T-cell (primary cell): ENCODE measurements at regions not wholly inside any gene's neighbourhood (a gene's known extent, or its start where the extent isn't known, plus 50 kb on each side); places are given as distances from the start of the nearest gene placed in this dataset.
"Not testable (repeated sequence)": the region's sequence is repeated elsewhere in the genome, so short reads cannot be mapped to it uniquely, and the experiment has no call there.

Source experiments
- ATAC-seq, 4 experiments: fragments of 200-7000 bp in 3 of 4; fragments of 150-1000 bp in 1 of 4; cut with Tn5 transposase; replicated peaks in 1 of 4; 1 replicate in 3 of 4; 2 replicates in 1 of 4; pipeline ENCODE4 v1.10.0; 2021; ENCODE audit warnings: moderate library complexity in 3 of 4, mild to moderate bottlenecking in 2 of 4, moderate number of reproducible peaks in 1 of 4
- CTCF ChIA-PET, 2 donors: fragments of 300-600 bp; sonication (Branson Sonifier 250); formaldehyde crosslinking; loops; one replicate each; lab custom pipeline; 2022; ENCODE audit warnings: antibody characterized with exemption in 2 of 2; lab: Charles Lee
- POLR2A ChIA-PET, 2 donors: fragments of 300-600 bp; sonication (Branson Sonifier 250); formaldehyde crosslinking; loops; one replicate each; lab custom pipeline; 2022; ENCODE audit warnings: antibody characterized with exemption in 2 of 2; lab: Charles Lee
- DNase-seq, 35 experiments: peaks; one replicate each; pipeline versions ENCODE4 v3.0.0 to v3.0.0-alpha.2; 2013 to 2023
- H3K27ac ChIP-seq: one replicate; pipeline ENCODE4 v1.5.1; 2013; ENCODE audit warnings: low read length
- H3K27me3 ChIP-seq, 2 experiments: replicated peaks in 1 of 2; 1 replicate in 1 of 2; 2 replicates in 1 of 2; pipeline versions ENCODE4 v1.6.1 to v1.7.0; 2013; ENCODE audit warnings: low read length in 1 of 2, mixed read lengths in 1 of 2; ENCODE audit not compliant: control insufficient read depth in 2 of 2, insufficient read depth in 2 of 2; ENCODE audit errors: extremely low read depth in 1 of 2
- H3K36me3 ChIP-seq, 2 donors: 1 replicate in 1 of 2; 2 replicates in 1 of 2; pipeline versions ENCODE4 v1.6.1 to v1.7.0; 2013; ENCODE audit warnings: low read length in 1 of 2; ENCODE audit not compliant: control insufficient read depth in 2 of 2, insufficient read depth in 1 of 2; ENCODE audit errors: extremely low read depth in 1 of 2
- H3K4me1 ChIP-seq, 2 experiments: 1 replicate in 1 of 2; 2 replicates in 1 of 2; pipeline versions ENCODE4 v1.6.1 to v1.7.0; 2013; ENCODE audit warnings: low read length in 2 of 2, mixed read lengths in 1 of 2; ENCODE audit not compliant: insufficient read depth in 2 of 2, control insufficient read depth in 1 of 2; ENCODE audit errors: extremely low read depth in 1 of 2
- H3K4me3 ChIP-seq, 2 donors: 1 replicate in 1 of 2; 2 replicates in 1 of 2; pipeline versions ENCODE4 v1.5.1 to v1.7.0; 2013; ENCODE audit warnings: mild to moderate bottlenecking in 2 of 2, low read length in 1 of 2, moderate library complexity in 1 of 2; ENCODE audit not compliant: control insufficient read depth in 1 of 2; ENCODE audit errors: extremely low read depth in 1 of 2
- H3K9me3 ChIP-seq: 2 replicates; pipeline ENCODE4 v1.7.0; 2013
- H3K27ac Mint-ChIP-seq, 2 donors: one replicate each; pipeline ENCODE4 v1.8.0; 2020 to 2021; ENCODE audit warnings: mild to moderate bottlenecking in 2 of 2, mixed read lengths in 2 of 2
- H3K27me3 Mint-ChIP-seq, 2 donors: one replicate each; pipeline ENCODE4 v1.8.0; 2021 to 2022; ENCODE audit warnings: mixed read lengths in 2 of 2
- H3K36me3 Mint-ChIP-seq: one replicate; pipeline ENCODE4 v1.8.0; 2021; ENCODE audit warnings: mixed read lengths
- H3K4me1 Mint-ChIP-seq, 3 donors: one replicate each; pipeline ENCODE4 v1.8.0; 2020 to 2022; ENCODE audit warnings: mixed read lengths in 3 of 3, mild to moderate bottlenecking in 1 of 3
- H3K4me3 Mint-ChIP-seq, 3 donors: one replicate each; pipeline ENCODE4 v1.8.0; 2020 to 2022; ENCODE audit warnings: mild to moderate bottlenecking in 3 of 3, mixed read lengths in 3 of 3, moderate library complexity in 3 of 3
- H3K9me3 Mint-ChIP-seq, 3 donors: one replicate each; pipeline ENCODE4 v1.8.0; 2020 to 2022; ENCODE audit warnings: mixed read lengths in 3 of 3
- WGBS: methylation state at CpG from one replicate; pipeline ENCODE4 v1.1.5; 2013; ENCODE audit warnings: missing lambda C conversion rate; ENCODE audit not compliant: insufficient coverage; 5-methylcytosine and 5-hydroxymethylcytosine counted together

DNA sequence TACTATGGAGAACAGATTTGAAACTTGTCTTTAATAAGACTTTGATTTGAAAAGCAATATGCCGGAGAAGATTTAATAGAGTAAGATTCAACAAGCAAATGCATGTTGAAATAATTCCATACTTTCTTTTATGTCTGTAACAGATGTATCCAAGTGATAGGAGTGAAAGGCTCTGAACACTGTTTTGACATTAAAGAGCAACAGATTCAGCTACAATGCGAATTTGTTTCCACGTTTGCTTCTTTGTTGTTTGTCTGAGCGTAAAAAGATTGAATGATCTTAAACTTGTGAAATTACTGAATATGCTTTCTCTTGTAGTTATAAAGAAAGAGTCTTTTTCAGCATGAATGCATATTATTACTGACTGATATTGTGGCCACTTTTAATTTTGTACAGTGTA, 2612.9 kb downstream of the PCDH9 start:
- H3K27ac ChIP-seq: no peak overlapping the region
- Mint-ChIP-seq H3K9me3 (peaks cover 7 to 18% (median 11%) of the 10 kb centered on the region in 3 donors), H3K4me3 (no peak overlapping the region), H3K27me3 (no peaks in the 10 kb centered on the region), H3K27ac (no peak overlapping the region), H3K4me1 (no peaks in the 10 kb centered on the region), H3K36me3 (no peaks in the 10 kb centered on the region)
- ChIA-PET CTCF (no interaction called here), POLR2A (no interaction called here)
- H3K36me3 ChIP-seq: no peaks in the 10 kb centered on the region
- no peak for DNase-seq
- H3K4me1 ChIP-seq: no peaks in the 10 kb centered on the region
- no peak for ATAC-seq
- peaks cover 5% of the 10 kb centered on the region for H3K9me3 ChIP-seq
- no peaks in the 10 kb centered on the region for H3K27me3 ChIP-seq
- H3K4me3 ChIP-seq: no peak overlapping the region
- WGBS: no CpG with 5 or more reads among the region's 4 CpGs

GRCh38 chr13:64591971-64592370, 2638.2 kb downstream of the PCDH9 start:
- Histone ChIP-seq H3K27ac (no peak overlapping the region), H3K4me3 (no peak overlapping the region), H3K4me1 (no peaks in the 10 kb centered on the region), H3K9me3 (no peaks in the 10 kb centered on the region), H3K36me3 (no peaks in the 10 kb centered on the region), H3K27me3 (no peaks in the 10 kb centered on the region)
- POLR2A ChIA-PET: no interaction called here
- no peak for DNase-seq
- Mint-ChIP-seq H3K4me1 (no peaks in the 10 kb centered on the region), H3K4me3 (no peak overlapping the region), H3K27ac (no peak overlapping the region), H3K9me3 (peaks cover 18 to 33% (median 19%) of the 10 kb centered on the region in 3 donors), H3K27me3 (no peaks in the 10 kb centered on the region), H3K36me3 (no peaks in the 10 kb centered on the region)
- CTCF ChIA-PET: no interaction called here
- no peak for ATAC-seq

DNA sequence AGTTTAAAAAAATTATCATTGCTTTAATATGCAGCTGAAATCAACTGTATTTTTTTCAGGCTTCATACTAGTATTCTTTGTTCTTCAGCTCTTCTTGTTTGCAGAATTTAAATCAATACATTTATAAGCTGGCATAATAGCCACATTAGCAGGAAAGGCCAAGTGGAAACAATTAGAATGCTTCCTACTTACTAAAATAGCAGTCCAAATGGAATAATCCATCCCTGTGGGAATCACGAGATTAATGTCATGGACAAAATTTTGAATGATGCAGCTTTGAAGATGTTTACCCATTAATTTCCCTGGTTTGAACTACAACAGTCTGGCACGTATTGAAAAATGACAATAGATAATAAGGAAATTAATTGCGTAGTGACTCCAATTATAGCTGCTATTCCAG, 2650.8 kb downstream of the PCDH9 start:
- H3K36me3 Mint-ChIP-seq: no peaks in the 10 kb centered on the region
- H3K4me1 Mint-ChIP-seq: no peaks in the 10 kb centered on the region
- Histone ChIP-seq H3K9me3 (no peaks in the 10 kb centered on the region), H3K27ac (no peak overlapping the region), H3K4me1 (no peaks in the 10 kb centered on the region), H3K36me3 (no peaks in the 10 kb centered on the region), H3K4me3 (no peak overlapping the region), H3K27me3 (no peaks in the 10 kb centered on the region)
- POLR2A ChIA-PET: no interaction called here
- H3K9me3 Mint-ChIP-seq: peaks cover 5 to 15% (median 11%) of the 10 kb centered on the region in 3 donors
- CTCF ChIA-PET: no interaction called here
- H3K4me3 Mint-ChIP-seq: no peak overlapping the region
- ATAC-seq (no peak), DNase-seq (no peak)
- no peaks in the 10 kb centered on the region for H3K27me3 Mint-ChIP-seq
- WGBS: 100% methylated on average over 1 of the region's 3 CpGs
- no peak overlapping the region for H3K27ac Mint-ChIP-seq

DNA sequence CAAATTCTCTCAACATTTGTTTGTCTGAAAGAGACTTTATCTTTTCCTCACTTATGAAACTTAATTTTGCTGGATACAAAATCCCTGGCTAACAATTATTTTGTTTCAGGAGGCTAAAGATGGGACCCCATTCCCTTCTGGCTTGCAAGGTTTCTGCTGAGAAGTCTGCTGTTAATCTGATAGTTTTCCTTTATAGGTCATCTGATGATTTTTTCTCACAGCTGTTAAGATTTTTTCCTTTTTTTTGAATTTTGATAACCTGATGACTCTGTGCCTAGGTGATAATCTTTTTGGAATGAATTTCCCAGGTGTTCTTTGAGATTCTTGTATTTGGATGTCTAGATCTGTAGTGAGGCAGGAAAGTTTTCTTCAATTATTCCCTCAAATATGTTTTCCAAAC, 2661.4 kb downstream of the PCDH9 start:
- no peak overlapping the region for H3K27ac ChIP-seq
- H3K4me1 ChIP-seq: no peaks in the 10 kb centered on the region
- peaks cover 2% of the 10 kb centered on the region for H3K9me3 ChIP-seq
- ATAC-seq (no peak), DNase-seq (no peak)
- H3K9me3 Mint-ChIP-seq: peaks cover 19 to 51% (median 33%) of the 10 kb centered on the region in 3 donors
- CTCF ChIA-PET: no interaction called here
- no peak overlapping the region for H3K4me3 ChIP-seq
- POLR2A ChIA-PET: no interaction called here
- no peak overlapping the region for H3K27ac Mint-ChIP-seq
- no peak overlapping the region for H3K4me3 Mint-ChIP-seq
- no peaks in the 10 kb centered on the region for H3K27me3 ChIP-seq
- H3K36me3 ChIP-seq: no peaks in the 10 kb centered on the region
- no peaks in the 10 kb centered on the region for H3K36me3 Mint-ChIP-seq
- no peaks in the 10 kb centered on the region for H3K27me3 Mint-ChIP-seq
- no peaks in the 10 kb centered on the region for H3K4me1 Mint-ChIP-seq

DNA sequence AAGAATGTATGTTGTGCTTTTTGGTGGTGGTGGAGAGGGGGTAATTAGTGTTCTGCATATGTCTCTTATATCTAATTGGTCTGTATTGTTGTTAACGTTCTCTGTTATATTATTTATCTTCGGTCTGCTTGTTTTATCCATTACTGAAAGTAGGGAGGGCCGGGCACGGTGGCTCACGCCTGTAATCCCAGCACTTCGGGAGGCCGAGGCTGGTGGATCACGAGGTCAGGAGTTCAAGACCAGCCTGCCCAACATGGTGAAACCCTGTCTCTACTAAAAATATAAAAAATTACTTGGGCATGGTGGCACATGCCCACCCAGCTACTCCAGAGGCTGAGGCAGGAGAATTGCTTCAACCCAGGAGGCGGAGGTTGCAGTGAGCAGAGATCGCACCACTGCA, 2672.1 kb downstream of the PCDH9 start:
- H3K4me3 Mint-ChIP-seq, H3K4me1 ChIP-seq, H3K36me3 Mint-ChIP-seq, H3K36me3 ChIP-seq, CTCF ChIA-PET, H3K9me3 ChIP-seq, POLR2A ChIA-PET, ATAC-seq, H3K4me1 Mint-ChIP-seq, DNase-seq, H3K27me3 ChIP-seq, H3K27me3 Mint-ChIP-seq, H3K4me3 ChIP-seq, H3K27ac ChIP-seq, H3K27ac Mint-ChIP-seq: not testable (repeated sequence)
- WGBS: 88% methylated on average over 8 of the region's 10 CpGs
- peaks cover 5 to 25% (median 8%) of the 10 kb centered on the region in 3 donors for H3K9me3 Mint-ChIP-seq

DNA sequence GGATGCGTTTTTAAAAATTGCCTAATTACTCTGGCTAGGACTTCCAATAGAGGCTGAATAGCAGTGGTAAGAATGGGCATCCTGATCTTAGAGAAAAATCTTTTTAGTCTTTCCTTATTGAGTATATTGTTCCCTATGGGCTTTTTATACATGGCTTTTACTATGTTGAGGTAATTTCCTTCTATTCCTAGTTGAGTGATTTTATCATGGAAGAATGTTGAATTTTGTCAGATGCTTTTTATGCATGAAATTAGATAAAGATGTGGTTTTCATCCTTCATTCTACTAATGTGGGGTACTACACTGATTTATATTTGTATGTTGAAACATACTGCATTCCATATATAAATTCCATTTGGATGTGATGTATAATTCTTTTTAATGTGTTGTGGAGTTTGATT, 2673.8 kb downstream of the PCDH9 start:
- DNase-seq: no peak
- H3K9me3 Mint-ChIP-seq: peaks cover 1 to 20% (median 9%) of the 10 kb centered on the region in 3 donors
- H3K4me3 Mint-ChIP-seq: no peak overlapping the region
- no peaks in the 10 kb centered on the region for H3K4me1 Mint-ChIP-seq
- no peaks in the 10 kb centered on the region for H3K27me3 Mint-ChIP-seq
- Histone ChIP-seq H3K27ac (no peak overlapping the region), H3K4me3 (no peak overlapping the region), H3K4me1 (no peaks in the 10 kb centered on the region), H3K9me3 (no peaks in the 10 kb centered on the region), H3K36me3 (no peaks in the 10 kb centered on the region), H3K27me3 (no peaks in the 10 kb centered on the region)
- POLR2A ChIA-PET: no interaction called here
- no peak overlapping the region for H3K27ac Mint-ChIP-seq
- H3K36me3 Mint-ChIP-seq: no peaks in the 10 kb centered on the region
- no CpG with 5 or more reads among the region's 1 CpG for WGBS
- ATAC-seq: no peak
- CTCF ChIA-PET: no interaction called here

DNA sequence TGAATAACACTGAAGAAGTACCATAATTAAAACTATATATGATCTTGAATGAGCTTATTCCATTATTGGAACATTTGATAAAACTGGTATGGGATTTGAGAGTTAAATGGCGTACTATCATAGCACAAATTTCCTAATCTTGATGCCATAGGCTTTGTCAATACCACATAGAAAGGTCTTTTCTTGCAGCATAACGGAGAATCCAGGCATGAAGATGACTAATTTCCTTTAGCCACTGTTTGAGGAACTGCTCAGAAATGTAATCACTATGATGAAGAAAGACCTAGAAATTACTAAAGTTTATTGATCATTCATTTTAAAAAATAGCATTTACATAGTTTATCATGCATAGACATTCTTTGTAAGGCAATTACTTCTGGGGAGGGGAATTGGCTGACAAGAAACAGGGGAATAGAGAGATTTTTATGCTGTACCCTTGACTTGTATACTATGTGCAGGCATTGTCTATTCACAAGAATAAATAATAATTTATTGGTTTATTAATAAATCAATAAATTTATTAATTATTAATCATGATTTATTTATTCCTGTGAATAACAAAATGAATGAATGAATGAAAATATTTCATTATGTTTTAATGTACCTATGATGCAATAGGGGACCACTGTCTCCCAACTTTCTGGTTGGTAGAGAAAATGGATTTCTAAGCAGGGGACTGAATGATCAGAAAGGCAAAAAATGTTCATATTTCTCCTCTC, 2676.6 kb downstream of the PCDH9 start:
- no peaks in the 10 kb centered on the region for H3K4me1 ChIP-seq
- H3K9me3 Mint-ChIP-seq: peaks cover 5 to 20% (median 9%) of the 10 kb centered on the region in 3 donors
- no peak for DNase-seq
- WGBS: no CpG with 5 or more reads among the region's 2 CpGs
- no peak overlapping the region for H3K27ac Mint-ChIP-seq
- no peaks in the 10 kb centered on the region for H3K27me3 ChIP-seq
- no peak for ATAC-seq
- ChIA-PET CTCF (interaction anchor here in 1 of 2 donors (0.7 kb wide), 1 partner anchor 221 kb away, joined by 4 read pairs; no protein-coding TSS in a partner anchor), POLR2A (no interaction called here)
- H3K4me3 ChIP-seq: no peak overlapping the region
- H3K27me3 Mint-ChIP-seq: no peaks in the 10 kb centered on the region
- no peaks in the 10 kb centered on the region for H3K9me3 ChIP-seq
- no peaks in the 10 kb centered on the region for H3K36me3 ChIP-seq
- no peaks in the 10 kb centered on the region for H3K36me3 Mint-ChIP-seq
- H3K4me1 Mint-ChIP-seq: no peaks in the 10 kb centered on the region
- H3K4me3 Mint-ChIP-seq: no peak overlapping the region
- H3K27ac ChIP-seq: no peak overlapping the region
